Panc1 (cell line): ENCODE measurements at regions not wholly inside any gene's neighbourhood (a gene's known extent, or its start where the extent isn't known, plus 50 kb on each side); places are given as distances from the start of the nearest gene placed in this dataset.

Source experiments
- ATAC-seq: fragments of 200-7000 bp; cut with Tn5 transposase; 2 replicates; pipeline ENCODE4 v1.9.1; 2020; ENCODE audit warnings: mild to moderate bottlenecking, moderate library complexity
- BruUV-seq: library from RNA; stranded (reverse); fragments of 400-500 nt; replicated peaks from 2 replicates; lab custom pipeline; 2021; lab: Mats Ljungman, UMichigan
- CTCF ChIA-PET: fragments of 300-600 bp; sonication (Branson Sonifier 250); formaldehyde crosslinking; loops from one replicate; lab custom pipeline; 2022; ENCODE audit warnings: antibody characterized with exemption; lab: Charles Lee
- POLR2A ChIA-PET: fragments of 300-600 bp; sonication (Branson Sonifier 250); formaldehyde crosslinking; loops from one replicate; lab custom pipeline; 2022; ENCODE audit warnings: antibody characterized with exemption; lab: Charles Lee
- DNase-seq: peaks from one replicate; pipeline ENCODE4 v3.0.0-alpha.2; 2010; ENCODE audit warnings: low read depth, low spot score
- H3K27ac ChIP-seq: 2 replicates; pipeline ENCODE4 v1.5.1; 2011; ENCODE audit warnings: mild to moderate bottlenecking, low read length, inconsistent platforms
- H3K27me3 ChIP-seq: fragments of 200-500 bp; sonication (Bioruptor generic); 2 replicates; pipeline ENCODE4 v1.6.0; 2014; ENCODE audit warnings: low read length, inconsistent platforms; ENCODE audit not compliant: control insufficient read depth, insufficient read depth
- H3K36me3 ChIP-seq: fragments of 200-500 bp; sonication (Bioruptor generic); 2 replicates; pipeline ENCODE4 v1.5.1; 2014; ENCODE audit warnings: inconsistent platforms, mild to moderate bottlenecking, low read length, moderate library complexity; ENCODE audit not compliant: control insufficient read depth, insufficient read depth
- H3K4me1 ChIP-seq: 2 replicates; pipeline ENCODE4 v1.5.1; 2011; ENCODE audit warnings: inconsistent platforms, mild to moderate bottlenecking, low read length, moderate library complexity; ENCODE audit not compliant: control insufficient read depth, insufficient read depth
- H3K4me3 ChIP-seq, 2 experiments: 2 replicates each; pipeline ENCODE4 v1.5.1; 2011 to 2012; ENCODE audit warnings: low read depth in 2 of 2, low read length in 2 of 2, mild to moderate bottlenecking in 2 of 2, inconsistent platforms in 1 of 2, moderate library complexity in 1 of 2
- H3K9me3 ChIP-seq: fragments of 200-500 bp; sonication (Bioruptor generic); 2 replicates; pipeline ENCODE4 v1.5.1; 2014; ENCODE audit warnings: low read depth, mild to moderate bottlenecking, inconsistent platforms, low read length, moderate library complexity; ENCODE audit not compliant: control insufficient read depth, insufficient read depth
- CTCF ChIP-seq: fragments of 450-650 bp; IDR thresholded peaks from 2 replicates; pipeline ENCODE4 v1.5.1; 2017; ENCODE audit warnings: mild to moderate bottlenecking
- POLR2AphosphoS5 ChIP-seq: IDR thresholded peaks from 2 replicates; pipeline ENCODE4 v1.6.1; 2012; ENCODE audit warnings: mild to moderate bottlenecking, low read depth, low read length, moderate library complexity
- REST ChIP-seq, 2 experiments: IDR thresholded peaks; 2 replicates each; pipeline ENCODE4 v1.6.1; 2011 to 2012; ENCODE audit warnings: low read depth in 2 of 2, control low read depth in 1 of 2, low read length in 1 of 2, mild to moderate bottlenecking in 1 of 2, moderate library complexity in 1 of 2; ENCODE audit not compliant: insufficient read depth in 1 of 2
- SIN3A ChIP-seq: IDR thresholded peaks from 2 replicates; pipeline ENCODE4 v1.6.1; 2012; ENCODE audit warnings: low read depth, mild to moderate bottlenecking, low read length, moderate library complexity, borderline replicate concordance; ENCODE audit not compliant: insufficient read depth
- TCF7L2 ChIP-seq: IDR thresholded peaks from 2 replicates; pipeline ENCODE4 v1.6.1; 2011; ENCODE audit warnings: mild to moderate bottlenecking, low read depth, low read length, inconsistent platforms
- in situ Hi-C: cut with HindIII; loops from 2 replicates; pipeline ENCODE4 v1.10.0; 2016; ENCODE audit warnings: low sequenced_read_pairs, low pct_unique_long_range_greater_than_20kb
- intact Hi-C: fragments of 100-400 bp; cut with micrococcal nuclease; formaldehyde crosslinking; loops from one replicate; pipeline ENCODE4 v1.10.0; 2022; ENCODE audit not compliant: unreplicated experiment

- ATAC-seq = no peak
- Histone ChIP-seq H3K9me3 (no peaks in the 10 kb centered on the region; the same call in 1 of the 2 replicates), H3K27me3 (no peaks in the 10 kb centered on the region), H3K4me3 (no peak overlapping the region), H3K36me3 (no peaks in the 10 kb centered on the region), H3K4me1 (no peaks in the 10 kb centered on the region), H3K27ac (no peak overlapping the region)
- TF ChIP-seq TCF7L2 (no peak), REST (IDR thresholded peaks at IDR 0.05; ENCODE audit: insufficient read depth in 1 of 2, low read depth in 2 of 2, low read length in 1 of 2) (no peak), CTCF (no peak), POLR2AphosphoS5 (no peak), SIN3A (no peak)
- CTCF ChIA-PET = no interaction called here
- DNase-seq = no peak
- intact Hi-C loops (no loop called here), in situ Hi-C loops (no loop called here)
- no TSS peak for BruUV-seq
- POLR2A ChIA-PET = no interaction called here
These were observed 317.5 kb upstream of the KITLG start for GRCh38 chr12:88897723-88898122.

GRCh38 chr12:88896958-88897357 is 316.7 kb upstream of the KITLG start:
- no peak for ATAC-seq
- in situ Hi-C loops (no loop called here), intact Hi-C loops (no loop called here)
- DNase-seq = no peak
- Histone ChIP-seq H3K4me1 (no peaks in the 10 kb centered on the region), H3K9me3 (no peaks in the 10 kb centered on the region; the same call in 1 of the 2 replicates), H3K36me3 (no peaks in the 10 kb centered on the region), H3K4me3 (no peak overlapping the region), H3K27me3 (no peaks in the 10 kb centered on the region), H3K27ac (no peak overlapping the region)
- POLR2A ChIA-PET = no interaction called here
- TF ChIP-seq REST (IDR thresholded peaks at IDR 0.05; ENCODE audit: insufficient read depth in 1 of 2, low read depth in 2 of 2, low read length in 1 of 2) (no peak), POLR2AphosphoS5 (no peak), CTCF (no peak), SIN3A (no peak), TCF7L2 (no peak)
- no TSS peak for BruUV-seq
- CTCF ChIA-PET = no interaction called here
